H1 (cell line): ENCODE measurements at regions not wholly inside any gene's neighbourhood (a gene's known extent, or its start where the extent isn't known, plus 50 kb on each side); places are given as distances from the start of the nearest gene placed in this dataset.

Experiments used
- CEBPB ChIP-seq: IDR thresholded peaks from 2 replicates; pipeline ENCODE4 v1.6.1; 2012; ENCODE audit warnings: low read depth, low read length
- CTCF ChIP-seq, 3 experiments: IDR thresholded peaks; 1 replicate in 2 of 3; 2 replicates in 1 of 3; pipeline versions ENCODE4 v1.5.1 to v1.6.1; 2011; ENCODE audit warnings: low read length in 3 of 3, mild to moderate bottlenecking in 3 of 3, inconsistent platforms in 2 of 3, low read depth in 1 of 3, moderate library complexity in 1 of 3; ENCODE audit not compliant: insufficient read depth in 1 of 3; ENCODE audit errors: control extremely low read depth in 1 of 3
- EP300 ChIP-seq, 2 experiments: IDR thresholded peaks; 1 replicate in 1 of 2; 2 replicates in 1 of 2; pipeline ENCODE4 v1.6.1; 2011 to 2012; ENCODE audit warnings: low read depth in 2 of 2, low read length in 2 of 2, mild to moderate bottlenecking in 2 of 2, borderline replicate concordance in 1 of 2, inconsistent platforms in 1 of 2, moderate library complexity in 1 of 2
- HDAC2 ChIP-seq, 2 experiments: fragments of 300-600 bp in 1 of 2; sonication (generic) in 1 of 2; IDR thresholded peaks; 2 replicates each; pipeline ENCODE4 v1.6.1; 2011 to 2012; ENCODE audit warnings: low read depth in 2 of 2, low read length in 2 of 2, mild to moderate bottlenecking in 2 of 2, moderate library complexity in 2 of 2, borderline replicate concordance in 1 of 2, inconsistent platforms in 1 of 2
- JUN ChIP-seq: IDR thresholded peaks from 2 replicates; pipeline ENCODE4 v1.6.1; 2011; ENCODE audit warnings: low read depth, mild to moderate bottlenecking, improper control_type of control experiment, low read length
- POLR2A ChIP-seq, 2 experiments: IDR thresholded peaks; 1 replicate in 1 of 2; 2 replicates in 1 of 2; pipeline ENCODE4 v1.6.1; 2011; ENCODE audit warnings: low read depth in 2 of 2, low read length in 2 of 2, mild to moderate bottlenecking in 2 of 2; ENCODE audit errors: control extremely low read depth in 1 of 2
- POLR2AphosphoS5 ChIP-seq: IDR thresholded peaks from 2 replicates; pipeline ENCODE4 v1.6.1; 2011; ENCODE audit warnings: low read depth, low read length
- POU5F1 ChIP-seq: IDR thresholded peaks from 2 replicates; pipeline ENCODE4 v1.6.1; 2011; ENCODE audit warnings: low read depth, mild to moderate bottlenecking, low read length, moderate library complexity
- SRF ChIP-seq: IDR thresholded peaks from 2 replicates; pipeline ENCODE4 v1.6.1; 2011; ENCODE audit warnings: mild to moderate bottlenecking, low read depth, low read length, moderate library complexity
- TAF1 ChIP-seq: IDR thresholded peaks from 2 replicates; pipeline ENCODE4 v1.6.1; 2011; ENCODE audit warnings: mild to moderate bottlenecking, low read depth, low read length

- TF ChIP-seq CEBPB = no peak
- TF ChIP-seq POLR2A (IDR thresholded peaks at IDR 0.05; ENCODE audit: control extremely low read depth in 1 of 2, low read depth in 2 of 2, low read length in 2 of 2) = no peak
- no peak for TF ChIP-seq CTCF (IDR thresholded peaks at IDR 0.05; ENCODE audit: control extremely low read depth in 1 of 3, insufficient read depth in 1 of 3, low read depth in 1 of 3, low read length in 3 of 3)
- no peak for TF ChIP-seq EP300 (IDR thresholded peaks at IDR 0.05; ENCODE audit: borderline replicate concordance in 1 of 2, low read depth in 2 of 2, low read length in 2 of 2)
- TF ChIP-seq SRF = no peak
- no peak for TF ChIP-seq JUN
- no peak for TF ChIP-seq HDAC2 (IDR thresholded peaks at IDR 0.05; ENCODE audit: borderline replicate concordance in 1 of 2, low read depth in 2 of 2, low read length in 2 of 2)
- TF ChIP-seq POU5F1 = no peak
- no peak for TF ChIP-seq POLR2AphosphoS5
- TF ChIP-seq TAF1 = no peak
Observed at GRCh38 chr7:25870574-25870973, 281.4 kb upstream of the NFE2L3 start.
